BLaER1 (cell line): ENCODE measurements at regions not wholly inside any gene's neighbourhood (a gene's known extent, or its start where the extent isn't known, plus 50 kb on each side); places are given as distances from the start of the nearest gene placed in this dataset.

Experiments
- H3K27ac ChIP-seq: shearing (Covaris generic); formaldehyde crosslinking; 2 replicates; pipeline ENCODE4 v1.8.1; 2022
- H3K27me3 ChIP-seq: shearing (Covaris generic); formaldehyde crosslinking; 2 replicates; pipeline ENCODE4 v1.8.1; 2022
- H3K36me3 ChIP-seq: shearing (Covaris generic); formaldehyde crosslinking; 2 replicates; pipeline ENCODE4 v1.8.1; 2022
- H3K4me1 ChIP-seq: shearing (Covaris generic); formaldehyde crosslinking; 2 replicates; pipeline ENCODE4 v1.8.1; 2022
- H3K4me2 ChIP-seq: shearing (Covaris generic); formaldehyde crosslinking; 2 replicates; pipeline ENCODE4 v1.8.1; 2022
- H3K4me3 ChIP-seq: shearing (Covaris generic); formaldehyde crosslinking; 2 replicates; pipeline ENCODE4 v1.8.1; 2022
- H3K9ac ChIP-seq: shearing (Covaris generic); formaldehyde crosslinking; 2 replicates; pipeline ENCODE4 v1.8.1; 2022
- H3K9me3 ChIP-seq: shearing (Covaris generic); formaldehyde crosslinking; 2 replicates; pipeline ENCODE4 v1.8.1; 2022
- H4K20me1 ChIP-seq: shearing (Covaris generic); formaldehyde crosslinking; 2 replicates; pipeline ENCODE4 v1.8.1; 2022
- Cebpa-rat ChIP-seq: shearing (Covaris generic); IDR thresholded peaks from 2 replicates; pipeline ENCODE4 v1.8.1; 2022

GRCh38 chr10:44194435-44194834 lies 190.5 kb downstream of the CXCL12 start:
- peaks cover 3% of the 10 kb centered on the region; the same call in 1 of the 2 replicates for H3K9me3 ChIP-seq
- H3K27ac ChIP-seq = no peak overlapping the region
- peaks cover 11% of the 10 kb centered on the region for H3K4me1 ChIP-seq
- H4K20me1 ChIP-seq = no peaks in the 10 kb centered on the region
- H3K36me3 ChIP-seq = no peaks in the 10 kb centered on the region
- no peaks in the 10 kb centered on the region for H3K27me3 ChIP-seq
- H3K4me3 ChIP-seq = no peak overlapping the region
- no peak overlapping the region for H3K4me2 ChIP-seq
- TF ChIP-seq Cebpa-rat = no peak
- H3K9ac ChIP-seq = no peak overlapping the region

- Histone ChIP-seq H3K4me3 (no peak overlapping the region), H3K9ac (no peak overlapping the region)
- no peak for TF ChIP-seq Cebpa-rat
Observed at GRCh38 chr10:44193567-44194220, 191.2 kb downstream of the CXCL12 start.

GRCh38 chr10:44193166-44193565 lies 191.7 kb downstream of the CXCL12 start:
- no peak for TF ChIP-seq Cebpa-rat

More at GRCh38 chr10:44193567-44194220, 191.2 kb downstream of the CXCL12 start:
- Histone ChIP-seq H3K9me3 (peaks cover 6% of the 10 kb centered on the region; the same call in 1 of the 2 replicates), H3K4me1 (peaks cover 11% of the 10 kb centered on the region), H3K4me2 (no peak overlapping the region), H3K36me3 (no peaks in the 10 kb centered on the region), H3K27me3 (no peaks in the 10 kb centered on the region), H4K20me1 (no peaks in the 10 kb centered on the region), H3K27ac (no peak overlapping the region)

GRCh38 chr10:44192435-44192834 lies 192.5 kb downstream of the CXCL12 start:
- Histone ChIP-seq H3K4me2 (no peak overlapping the region), H3K9me3 (peaks cover 6% of the 10 kb centered on the region; the same call in 1 of the 2 replicates), H3K4me1 (peaks cover 11% of the 10 kb centered on the region), H3K4me3 (no peak overlapping the region), H4K20me1 (no peaks in the 10 kb centered on the region), H3K9ac (no peak overlapping the region), H3K27me3 (no peaks in the 10 kb centered on the region), H3K36me3 (no peaks in the 10 kb centered on the region), H3K27ac (no peak overlapping the region)
- no peak for TF ChIP-seq Cebpa-rat

More at GRCh38 chr10:44193166-44193565, 191.7 kb downstream of the CXCL12 start:
- Histone ChIP-seq H3K9me3 (peaks cover 6% of the 10 kb centered on the region; the same call in 1 of the 2 replicates), H3K9ac (no peak overlapping the region), H3K27me3 (no peaks in the 10 kb centered on the region), H3K27ac (no peak overlapping the region), H4K20me1 (no peaks in the 10 kb centered on the region), H3K36me3 (no peaks in the 10 kb centered on the region), H3K4me2 (no peak overlapping the region), H3K4me3 (no peak overlapping the region), H3K4me1 (peaks cover 11% of the 10 kb centered on the region)

DNA sequence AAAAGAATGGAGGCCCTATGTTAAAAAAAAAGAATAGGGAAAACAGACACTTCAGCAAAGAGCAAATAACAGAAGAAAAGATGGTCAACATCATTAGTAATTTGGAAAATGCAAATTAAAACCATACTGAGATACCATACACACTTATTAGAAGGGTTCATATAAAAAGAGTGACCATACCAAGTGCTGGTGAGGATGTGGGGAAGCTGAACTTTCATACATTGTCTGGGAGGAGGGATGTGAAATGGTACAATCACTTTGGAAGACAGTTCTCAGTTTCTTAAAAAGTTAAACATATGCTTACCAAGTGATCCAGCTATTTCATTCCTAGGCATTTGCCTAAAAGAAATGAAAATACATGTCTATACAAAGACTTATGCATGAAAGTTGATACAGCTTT lies 194.4 kb downstream of the CXCL12 start:
- H3K36me3 ChIP-seq = no peaks in the 10 kb centered on the region
- H3K4me2 ChIP-seq = no peak overlapping the region
- no peak overlapping the region for H3K9ac ChIP-seq
- H3K27me3 ChIP-seq = no peaks in the 10 kb centered on the region
- no peak for TF ChIP-seq Cebpa-rat
- H3K27ac ChIP-seq = no peak overlapping the region
- no peak overlapping the region for H3K4me3 ChIP-seq
- H3K9me3 ChIP-seq = peaks cover 6% of the 10 kb centered on the region; the same call in 1 of the 2 replicates
- H4K20me1 ChIP-seq = no peaks in the 10 kb centered on the region
- peaks cover 6% of the 10 kb centered on the region for H3K4me1 ChIP-seq

GRCh38 chr10:44186821-44187220 lies 198.1 kb downstream of the CXCL12 start:
- no peak overlapping the region for H3K4me3 ChIP-seq
- no peaks in the 10 kb centered on the region for H4K20me1 ChIP-seq
- no peak overlapping the region for H3K4me2 ChIP-seq
- no peak overlapping the region for H3K27ac ChIP-seq
- no peak for TF ChIP-seq Cebpa-rat
- H3K4me1 ChIP-seq = no peaks in the 10 kb centered on the region
- H3K36me3 ChIP-seq = no peaks in the 10 kb centered on the region
- peaks cover 6% of the 10 kb centered on the region; the same call in 1 of the 2 replicates for H3K9me3 ChIP-seq
- no peak overlapping the region for H3K9ac ChIP-seq
- no peaks in the 10 kb centered on the region for H3K27me3 ChIP-seq

DNA sequence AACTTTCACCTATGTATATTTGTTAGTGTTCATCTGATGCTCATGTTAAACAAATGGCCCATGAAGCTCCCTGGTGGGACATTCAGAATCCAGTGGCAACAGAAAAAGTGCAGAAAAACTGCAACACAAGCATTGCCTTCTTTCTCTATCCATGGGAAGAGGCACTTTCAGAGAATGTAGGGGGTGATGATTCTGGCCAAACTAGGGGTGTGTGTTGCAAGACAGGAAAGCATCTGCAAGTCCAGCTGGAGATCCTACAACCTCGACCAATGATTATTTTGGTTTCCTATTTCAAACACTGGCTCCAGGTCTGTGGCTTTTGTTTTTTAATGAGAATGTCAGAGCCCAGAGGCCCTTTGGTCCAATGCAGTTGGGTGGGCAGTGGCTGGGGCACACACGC lies 198.7 kb downstream of the CXCL12 start:
- no peak overlapping the region for H3K4me2 ChIP-seq
- no peak for TF ChIP-seq Cebpa-rat
- no peak overlapping the region for H3K27ac ChIP-seq
- H3K4me3 ChIP-seq = no peak overlapping the region
- H3K4me1 ChIP-seq = no peaks in the 10 kb centered on the region
- peaks cover 6% of the 10 kb centered on the region; the same call in 1 of the 2 replicates for H3K9me3 ChIP-seq
- H3K27me3 ChIP-seq = no peaks in the 10 kb centered on the region
- H4K20me1 ChIP-seq = no peaks in the 10 kb centered on the region
- no peaks in the 10 kb centered on the region for H3K36me3 ChIP-seq
- H3K9ac ChIP-seq = no peak overlapping the region

DNA sequence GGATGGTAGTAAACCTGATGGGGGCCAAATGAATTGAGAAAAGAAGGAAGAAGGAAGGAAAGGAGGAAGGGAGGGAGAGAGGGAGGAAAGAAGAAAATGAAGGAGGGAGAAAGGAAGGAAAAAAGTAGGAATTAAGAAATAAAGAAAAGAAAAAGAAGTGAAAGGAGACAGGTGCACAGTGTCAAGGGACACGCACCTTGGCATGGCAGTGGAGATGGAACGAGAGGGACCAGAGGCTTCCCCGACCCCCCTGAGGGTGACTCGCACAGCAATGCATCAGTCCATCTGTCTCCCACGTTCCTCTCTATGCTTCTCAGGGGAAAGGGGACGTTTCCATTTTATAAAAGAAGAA lies 199.6 kb downstream of the CXCL12 start:
- H3K36me3 ChIP-seq = no peaks in the 10 kb centered on the region
- H3K27me3 ChIP-seq = no peaks in the 10 kb centered on the region
- H3K9me3 ChIP-seq = peaks cover 6% of the 10 kb centered on the region; the same call in 1 of the 2 replicates
- H3K27ac ChIP-seq = no peak overlapping the region
- no peak overlapping the region for H3K4me2 ChIP-seq
- H3K9ac ChIP-seq = no peak overlapping the region
- H3K4me1 ChIP-seq = no peaks in the 10 kb centered on the region
- no peak for TF ChIP-seq Cebpa-rat
- H4K20me1 ChIP-seq = no peaks in the 10 kb centered on the region
- H3K4me3 ChIP-seq = no peak overlapping the region

- no peak for TF ChIP-seq Cebpa-rat
- H3K4me3 ChIP-seq = no peak overlapping the region
- H4K20me1 ChIP-seq = no peaks in the 10 kb centered on the region
- H3K9me3 ChIP-seq = peaks cover 6% of the 10 kb centered on the region; the same call in 1 of the 2 replicates
- no peak overlapping the region for H3K9ac ChIP-seq
- no peaks in the 10 kb centered on the region for H3K27me3 ChIP-seq
- no peak overlapping the region for H3K4me2 ChIP-seq
- H3K27ac ChIP-seq = no peak overlapping the region
- no peaks in the 10 kb centered on the region for H3K36me3 ChIP-seq
- H3K4me1 ChIP-seq = no peaks in the 10 kb centered on the region
Observed at GRCh38 chr10:44184633-44185314, 200.1 kb downstream of the CXCL12 start.
